ENCODE measurements at regions not wholly inside any gene's neighbourhood (a gene's known extent, or its start where the extent isn't known, plus 50 kb on each side); places are given as distances from the start of the nearest gene placed in this dataset.
"Not testable (repeated sequence)": the region's sequence is repeated elsewhere in the genome, so short reads cannot be mapped to it uniquely, and the experiment has no call there.

- H3F3A ChIP-seq (ENCODE audit: insufficient read depth, low read depth); H3K36me3 ChIP-seq (ENCODE audit: low read depth); DNase-seq; H3K9me2 ChIP-seq (ENCODE audit: insufficient read depth); H4K20me1 ChIP-seq (ENCODE audit: insufficient read depth); CTCF ChIA-PET; BruUV-seq (replicated peaks); H3K9me3 ChIP-seq (ENCODE audit: insufficient read depth, low read depth); H3K27me3 ChIP-seq (ENCODE audit: insufficient read depth, low read depth); H3K27ac ChIP-seq; H2AFZ ChIP-seq; POLR2A ChIA-PET (ENCODE audit: unreplicated experiment); intact Hi-C loops (cut with micrococcal nuclease; ENCODE audit: unreplicated experiment); H3K4me3 ChIP-seq; H3K4me1 ChIP-seq (replicated peaks; ENCODE audit: insufficient read depth); H3K4me2 ChIP-seq; H3K79me2 ChIP-seq (ENCODE audit: low read depth): not testable (repeated sequence)
Observed at GRCh38 chr6:93833326-93833725, 414.0 kb upstream of the EPHA7 start.

DNA sequence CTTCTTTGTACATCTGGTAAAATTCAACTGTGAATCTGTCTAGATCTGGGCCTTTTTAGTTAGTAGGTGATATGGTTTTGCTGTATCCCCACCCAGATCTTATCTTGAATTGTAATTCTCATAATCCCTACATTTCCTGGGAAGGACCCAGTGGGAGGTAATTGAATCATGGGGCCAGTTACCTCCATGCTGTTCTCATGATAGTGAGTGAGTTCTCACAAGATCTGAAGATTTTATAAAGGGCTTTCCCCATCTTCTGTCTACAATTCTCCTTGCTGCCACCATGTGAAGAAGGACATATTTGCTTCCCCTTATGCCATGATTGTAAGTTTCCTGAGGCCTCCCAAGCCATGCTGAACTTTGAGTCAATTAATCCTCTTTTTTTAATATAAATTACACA is 410.4 kb upstream of the EPHA7 start:
- H2AFZ ChIP-seq; BruUV-seq (replicated peaks); intact Hi-C loops (cut with micrococcal nuclease; ENCODE audit: unreplicated experiment); H3K79me2 ChIP-seq (ENCODE audit: low read depth); H4K20me1 ChIP-seq (ENCODE audit: insufficient read depth); CTCF ChIA-PET; H3K9me2 ChIP-seq (ENCODE audit: insufficient read depth); H3K4me1 ChIP-seq (replicated peaks; ENCODE audit: insufficient read depth); H3K4me3 ChIP-seq; H3K36me3 ChIP-seq (ENCODE audit: low read depth); H3K27me3 ChIP-seq (ENCODE audit: insufficient read depth, low read depth); H3K9me3 ChIP-seq (ENCODE audit: insufficient read depth, low read depth); H3K27ac ChIP-seq; H3F3A ChIP-seq (ENCODE audit: insufficient read depth, low read depth); POLR2A ChIA-PET (ENCODE audit: unreplicated experiment); DNase-seq; H3K4me2 ChIP-seq: not testable (repeated sequence)

- H3K36me3 ChIP-seq (ENCODE audit: low read depth) = no peaks in the 10 kb centered on the region
- BruUV-seq (replicated peaks) = no TSS peak
- CTCF ChIA-PET = no interaction called here
- H3K9me2 ChIP-seq (ENCODE audit: insufficient read depth) = no peaks in the 10 kb centered on the region
- no peaks in the 10 kb centered on the region for H4K20me1 ChIP-seq (ENCODE audit: insufficient read depth)
- DNase-seq = no peak
- H2AFZ ChIP-seq = no peak overlapping the region
- no peaks in the 10 kb centered on the region for H3K27me3 ChIP-seq (ENCODE audit: insufficient read depth, low read depth)
- no peak overlapping the region for H3K4me2 ChIP-seq
- no peaks in the 10 kb centered on the region for H3K4me1 ChIP-seq (replicated peaks; ENCODE audit: insufficient read depth)
- POLR2A ChIA-PET (ENCODE audit: unreplicated experiment) = no interaction called here
- no peak overlapping the region for H3K4me3 ChIP-seq
- H3K79me2 ChIP-seq (ENCODE audit: low read depth) = no peaks in the 10 kb centered on the region
- TF ChIP-seq, protein P1, sequence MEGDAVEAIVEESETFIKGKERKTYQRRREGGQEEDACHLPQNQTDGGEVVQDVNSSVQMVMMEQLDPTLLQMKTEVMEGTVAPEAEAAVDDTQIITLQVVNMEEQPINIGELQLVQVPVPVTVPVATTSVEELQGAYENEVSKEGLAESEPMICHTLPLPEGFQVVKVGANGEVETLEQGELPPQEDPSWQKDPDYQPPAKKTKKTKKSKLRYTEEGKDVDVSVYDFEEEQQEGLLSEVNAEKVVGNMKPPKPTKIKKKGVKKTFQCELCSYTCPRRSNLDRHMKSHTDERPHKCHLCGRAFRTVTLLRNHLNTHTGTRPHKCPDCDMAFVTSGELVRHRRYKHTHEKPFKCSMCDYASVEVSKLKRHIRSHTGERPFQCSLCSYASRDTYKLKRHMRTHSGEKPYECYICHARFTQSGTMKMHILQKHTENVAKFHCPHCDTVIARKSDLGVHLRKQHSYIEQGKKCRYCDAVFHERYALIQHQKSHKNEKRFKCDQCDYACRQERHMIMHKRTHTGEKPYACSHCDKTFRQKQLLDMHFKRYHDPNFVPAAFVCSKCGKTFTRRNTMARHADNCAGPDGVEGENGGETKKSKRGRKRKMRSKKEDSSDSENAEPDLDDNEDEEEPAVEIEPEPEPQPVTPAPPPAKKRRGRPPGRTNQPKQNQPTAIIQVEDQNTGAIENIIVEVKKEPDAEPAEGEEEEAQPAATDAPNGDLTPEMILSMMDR (conservative IDR thresholded peaks at IDR 0.05) = no peak
- no peak for TF ChIP-seq EZH2 (IDR thresholded peaks at IDR 0.05; ENCODE audit: low read depth)
- H3K27ac ChIP-seq = no peak overlapping the region
- H3K9me3 ChIP-seq (ENCODE audit: insufficient read depth, low read depth) = no peaks in the 10 kb centered on the region
- intact Hi-C loops (cut with micrococcal nuclease; ENCODE audit: unreplicated experiment) = no loop called here
- no peaks in the 10 kb centered on the region for H3F3A ChIP-seq (ENCODE audit: insufficient read depth, low read depth)
Observed at GRCh38 chr6:93829009-93829408, 409.6 kb upstream of the EPHA7 start.

DNA sequence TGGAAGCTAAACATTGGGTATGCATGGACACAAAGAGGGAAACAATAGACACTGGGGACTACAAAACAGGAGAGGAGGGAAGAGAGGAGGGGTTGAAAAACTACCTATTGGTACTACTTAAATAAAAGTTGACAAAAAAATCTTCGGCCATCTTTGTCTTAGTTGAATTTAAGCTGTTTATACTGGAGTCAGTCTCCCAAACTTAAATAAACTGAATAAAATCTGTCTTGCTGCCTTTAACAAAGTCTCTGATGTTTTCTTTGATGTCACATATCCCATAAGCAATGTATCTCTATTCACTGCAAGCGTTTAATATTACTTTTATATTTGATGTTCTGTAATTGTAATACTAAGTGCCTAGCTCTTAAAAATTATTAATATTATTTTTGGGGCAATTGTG is 409.2 kb upstream of the EPHA7 start:
- intact Hi-C loops (cut with micrococcal nuclease; ENCODE audit: unreplicated experiment) = no loop called here
- no peaks in the 10 kb centered on the region for H3K27me3 ChIP-seq (ENCODE audit: insufficient read depth, low read depth)
- H3K9me2 ChIP-seq (ENCODE audit: insufficient read depth) = no peaks in the 10 kb centered on the region
- no peak for DNase-seq
- no peak for TF ChIP-seq EZH2 (IDR thresholded peaks at IDR 0.05; ENCODE audit: low read depth)
- TF ChIP-seq, protein P1 (conservative IDR thresholded peaks at IDR 0.05) = no peak
- H3F3A ChIP-seq (ENCODE audit: insufficient read depth, low read depth) = no peaks in the 10 kb centered on the region
- POLR2A ChIA-PET (ENCODE audit: unreplicated experiment) = no interaction called here
- H3K79me2 ChIP-seq (ENCODE audit: low read depth) = no peaks in the 10 kb centered on the region
- H3K4me3 ChIP-seq = no peak overlapping the region
- H3K4me1 ChIP-seq (replicated peaks; ENCODE audit: insufficient read depth) = no peaks in the 10 kb centered on the region
- no peaks in the 10 kb centered on the region for H3K9me3 ChIP-seq (ENCODE audit: insufficient read depth, low read depth)
- no TSS peak for BruUV-seq (replicated peaks)
- no peak overlapping the region for H3K27ac ChIP-seq
- CTCF ChIA-PET = no interaction called here
- no peaks in the 10 kb centered on the region for H3K36me3 ChIP-seq (ENCODE audit: low read depth)
- no peaks in the 10 kb centered on the region for H4K20me1 ChIP-seq (ENCODE audit: insufficient read depth)
- no peak overlapping the region for H2AFZ ChIP-seq
- no peak overlapping the region for H3K4me2 ChIP-seq
